ENCODE measurements at regions not wholly inside any gene's neighbourhood (a gene's known extent, or its start where the extent isn't known, plus 50 kb on each side); places are given as distances from the start of the nearest gene placed in this dataset.

GRCh38 chr3:88775026-88775690, 332.3 kb upstream of the EPHA3 start:
- no peak for TF ChIP-seq NBN (IDR thresholded peaks at IDR 0.05)
- no peak for TF ChIP-seq EP300 (IDR thresholded peaks at IDR 0.05; ENCODE audit: borderline replicate concordance in 1 of 2, control insufficient read depth in 1 of 2, low read depth in 2 of 2, low read length in 2 of 2)
- no peak for TF ChIP-seq RAD21 (IDR thresholded peaks at IDR 0.05; ENCODE audit: insufficient read depth, low read depth, low read length)
- no peak for TF ChIP-seq PKNOX1 (IDR thresholded peaks at IDR 0.05)
- no peak for TF ChIP-seq NFIC (IDR thresholded peaks at IDR 0.05; ENCODE audit: low read depth, low read length)
- TF ChIP-seq EZH2 (IDR thresholded peaks at IDR 0.05; ENCODE audit: borderline replicate concordance, control insufficient read depth, low read depth, low read length) = no peak
- no peak for TF ChIP-seq E2F4 (IDR thresholded peaks at IDR 0.05; ENCODE audit: low read depth, low read length)
- no peak for TF ChIP-seq SP1 (IDR thresholded peaks at IDR 0.05; ENCODE audit: low read depth, low read length)
- TF ChIP-seq CTCF (IDR thresholded peaks at IDR 0.05 in 2 of 3, conservative IDR thresholded peaks at IDR 0.05 in 1 of 3; ENCODE audit: control insufficient read depth in 2 of 3, extremely low read depth in 1 of 3, insufficient read depth in 1 of 3, low read depth in 3 of 3, low read length in 3 of 3) = no peak
- TF ChIP-seq ZBTB33 (IDR thresholded peaks at IDR 0.05) = no peak
- TF ChIP-seq POLR2A (IDR thresholded peaks at IDR 0.05; ENCODE audit: low read depth, low read length) = no peak
- TF ChIP-seq FOS (IDR thresholded peaks at IDR 0.05; ENCODE audit: borderline replicate concordance, extremely low read depth, insufficient read length) = no peak
- TF ChIP-seq MXI1 (IDR thresholded peaks at IDR 0.05; ENCODE audit: low read depth, low read length) = no peak

Measured in GM12878 (cell line).